ENCODE measurements at regions not wholly inside any gene's neighbourhood (a gene's known extent, or its start where the extent isn't known, plus 50 kb on each side); places are given as distances from the start of the nearest gene placed in this dataset.
A peak's percentile ranks its signal among the peaks of the same experiment; 100 is the strongest.

GRCh38 chr4:124481123-124481522 is 231.4 kb downstream of the ANKRD50 start:
- intact Hi-C loops (cut with DNase I, micrococcal nuclease), result no loop called here
- no peak for DNase-seq
- no peak for ATAC-seq

- ATAC-seq (no peak), DNase-seq (no peak)
- intact Hi-C loops (cut with DNase I, micrococcal nuclease), result no loop called here
Measured at GRCh38 chr4:124483048-124483906, 229.3 kb downstream of the ANKRD50 start.

- intact Hi-C loops (cut with DNase I, micrococcal nuclease), result no loop called here
- no peak for ATAC-seq
- DNase-seq, result no peak
Measured at GRCh38 chr4:124484008-124484407, 228.5 kb downstream of the ANKRD50 start.

- intact Hi-C loops (cut with DNase I, micrococcal nuclease), result no loop called here
- ATAC-seq, result no peak
Measured at GRCh38 chr4:124484940-124485339, 227.6 kb downstream of the ANKRD50 start.

GRCh38 chr4:124486423-124486822 is 226.1 kb downstream of the ANKRD50 start:
- intact Hi-C loops (cut with DNase I, micrococcal nuclease), result no loop called here
- ATAC-seq, result no peak
- DNase-seq, result no peak

More at GRCh38 chr4:124484940-124485339, 227.6 kb downstream of the ANKRD50 start:
- no peak for DNase-seq

GRCh38 chr4:124487651-124488050 is 224.9 kb downstream of the ANKRD50 start:
- DNase-seq (no peak), ATAC-seq (no peak)
- intact Hi-C loops (cut with DNase I, micrococcal nuclease), result no loop called here

- DNase-seq (no peak), ATAC-seq (no peak)
- intact Hi-C loops (cut with DNase I, micrococcal nuclease), result no loop called here
Measured at GRCh38 chr4:124491361-124492145, 221.0 kb downstream of the ANKRD50 start.

- no peak for DNase-seq
- ATAC-seq, result no peak
- intact Hi-C loops (cut with DNase I, micrococcal nuclease), result no loop called here
Measured at GRCh38 chr4:124499261-124499660, 213.3 kb downstream of the ANKRD50 start.

GRCh38 chr4:124501576-124501975 is 211.0 kb downstream of the ANKRD50 start:
- no peak for DNase-seq
- intact Hi-C loops (cut with DNase I, micrococcal nuclease), result no loop called here
- ATAC-seq, result no peak

GRCh38 chr4:124504431-124504830 is 208.1 kb downstream of the ANKRD50 start:
- DNase-seq (no peak), ATAC-seq (no peak)
- intact Hi-C loops (cut with DNase I, micrococcal nuclease), result no loop called here

GRCh38 chr4:124505211-124505610 is 207.3 kb downstream of the ANKRD50 start:
- DNase-seq (no peak), ATAC-seq (no peak)
- intact Hi-C loops (cut with DNase I, micrococcal nuclease), result no loop called here

- intact Hi-C loops (cut with DNase I, micrococcal nuclease), result no loop called here
- no peak for ATAC-seq
- no peak for DNase-seq
Measured at GRCh38 chr4:124509151-124509550, 203.4 kb downstream of the ANKRD50 start.

- no peak for DNase-seq
- ATAC-seq, result no peak
- intact Hi-C loops (cut with DNase I, micrococcal nuclease), result no loop called here
Measured at GRCh38 chr4:124514588-124514987, 197.9 kb downstream of the ANKRD50 start.

GRCh38 chr4:124515591-124515990 is 196.9 kb downstream of the ANKRD50 start:
- intact Hi-C loops (cut with DNase I, micrococcal nuclease), result no loop called here
- ATAC-seq (no peak), DNase-seq (no peak)

- ATAC-seq (no peak), DNase-seq (no peak)
- intact Hi-C loops (cut with DNase I, micrococcal nuclease), result no loop called here
Measured at GRCh38 chr4:124519196-124519595, 193.3 kb downstream of the ANKRD50 start.

GRCh38 chr4:124523816-124524215 is 188.7 kb downstream of the ANKRD50 start:
- ATAC-seq, result no peak
- no peak for DNase-seq
- intact Hi-C loops (cut with DNase I, micrococcal nuclease), result no loop called here

- ATAC-seq (no peak), DNase-seq (no peak)
- intact Hi-C loops (cut with DNase I, micrococcal nuclease), result no loop called here
Measured at GRCh38 chr4:124525524-124525923, 187.0 kb downstream of the ANKRD50 start.

- intact Hi-C loops (cut with DNase I, micrococcal nuclease), result no loop called here
- DNase-seq (no peak), ATAC-seq (no peak)
Measured at GRCh38 chr4:124526331-124526730, 186.2 kb downstream of the ANKRD50 start.

- ATAC-seq (no peak), DNase-seq (no peak)
- intact Hi-C loops (cut with DNase I, micrococcal nuclease), result no loop called here
Measured at GRCh38 chr4:124526769-124527168, 185.8 kb downstream of the ANKRD50 start.

- ATAC-seq (peak; percentile 61), DNase-seq (no peak)
- intact Hi-C loops (cut with DNase I, micrococcal nuclease), result no loop called here
Measured at GRCh38 chr4:124527364-124527763, 185.2 kb downstream of the ANKRD50 start.

Measured in left colon (tissue), 2 donors.